HCT116 (cell line): ENCODE measurements at regions not wholly inside any gene's neighbourhood (a gene's known extent, or its start where the extent isn't known, plus 50 kb on each side); places are given as distances from the start of the nearest gene placed in this dataset.

Experiments used
- ATAC-seq: fragments of 200-7000 bp; cut with Tn5 transposase; 2 replicates; pipeline ENCODE4 v1.9.1; 2020; ENCODE audit warnings: mild to moderate bottlenecking, moderate library complexity
- BruUV-seq: library from RNA; stranded (reverse); fragments of 400-500 nt; replicated peaks from 2 replicates; lab custom pipeline; 2021; lab: Mats Ljungman, UMichigan
- CTCF ChIA-PET: fragments of 300-600 bp; sonication (Branson Sonifier 250); formaldehyde crosslinking; loops from one replicate; lab custom pipeline; 2021; ENCODE audit warnings: antibody characterized with exemption; lab: Charles Lee
- POLR2A ChIA-PET: fragments of 300-600, 350-600 bp; sonication (Branson Sonifier 250); formaldehyde crosslinking; loops from one replicate; lab custom pipeline; 2021; ENCODE audit warnings: antibody characterized with exemption; lab: Charles Lee
- RAD21 ChIA-PET, 2 experiments: fragments of 300-600 bp; sonication (Branson Sonifier 250); formaldehyde crosslinking; loops; one replicate each; lab custom pipeline; 2023; ENCODE audit warnings: low total read pairs in 2 of 2; ENCODE audit not compliant: uncharacterized antibody in 2 of 2, unreplicated experiment in 2 of 2, low non-redundant PET in 1 of 2; lab: Charles Lee
- DNase-seq: peaks from one replicate; pipeline ENCODE4 v3.0.0-alpha.2; 2010; ENCODE audit warnings: low read depth, low spot score
- H2AFZ ChIP-seq: fragments of 200-600 bp; shearing (Covaris generic), sonication (generic); 2 replicates; pipeline ENCODE4 v1.6.1; 2017; ENCODE audit warnings: low read depth, mixed run types, mixed read lengths, antibody characterized with exemption, low read length; ENCODE audit not compliant: poor library complexity, severe bottlenecking
- H3K27ac ChIP-seq: 2 replicates; pipeline ENCODE4 v1.5.1; 2012; ENCODE audit warnings: low read depth, low read length
- H3K27me3 ChIP-seq: fragments of 200-600 bp; sonication (generic); 2 replicates; pipeline ENCODE4 v1.6.1; 2016; ENCODE audit warnings: mixed run types, low read length, mixed read lengths; ENCODE audit not compliant: insufficient read depth
- H3K36me3 ChIP-seq, 2 experiments: fragments of 200-500 bp in 1 of 2; fragments of 200-600 bp in 1 of 2; sonication (Bioruptor generic) in 1 of 2; sonication (generic) in 1 of 2; 2 replicates each; pipeline versions ENCODE4 v1.5.1 to v1.6.1; 2014 to 2016; ENCODE audit warnings: low read length in 2 of 2, inconsistent platforms in 1 of 2, mixed read lengths in 1 of 2, mixed run types in 1 of 2; ENCODE audit not compliant: insufficient read depth in 2 of 2, control insufficient read depth in 1 of 2
- H3K4me1 ChIP-seq, 2 experiments: fragments of 200-600 bp in 1 of 2; sonication (generic) in 1 of 2; 2 replicates each; pipeline versions ENCODE4 v1.5.1 to v1.6.1; 2012 to 2017; ENCODE audit warnings: low read length in 2 of 2, inconsistent platforms in 1 of 2, mild to moderate bottlenecking in 1 of 2, mixed read lengths in 1 of 2, mixed run types in 1 of 2, moderate library complexity in 1 of 2; ENCODE audit not compliant: insufficient read depth in 2 of 2, control insufficient read depth in 1 of 2
- H3K4me2 ChIP-seq: fragments of 200-600 bp; sonication (generic); 2 replicates; pipeline ENCODE4 v1.6.1; 2017; ENCODE audit warnings: mixed run types, low read length, mixed read lengths
- H3K4me3 ChIP-seq, 2 experiments: fragments of 200-600 bp in 1 of 2; sonication (generic) in 1 of 2; replicated peaks in 1 of 2; 2 replicates each; pipeline ENCODE4 v1.5.1; 2011 to 2016; ENCODE audit warnings: low read length in 2 of 2, control low read depth in 1 of 2, low read depth in 1 of 2, mild to moderate bottlenecking in 1 of 2, mixed read lengths in 1 of 2, mixed run types in 1 of 2
- H3K79me2 ChIP-seq: fragments of 200-600 bp; sonication (generic); 2 replicates; pipeline ENCODE4 v1.6.1; 2017; ENCODE audit warnings: mild to moderate bottlenecking, mixed run types, low read length, moderate library complexity, mixed read lengths; ENCODE audit not compliant: insufficient read depth
- H3K9ac ChIP-seq: fragments of 200-600 bp; sonication (generic); 2 replicates; pipeline ENCODE4 v1.6.1; 2016; ENCODE audit warnings: low read length, mixed read lengths
- H3K9me2 ChIP-seq: fragments of 200-600 bp; sonication (generic), shearing (Covaris generic); 2 replicates; pipeline ENCODE4 v1.6.1; 2017; ENCODE audit warnings: mixed run types, mild to moderate bottlenecking, moderate library complexity; ENCODE audit not compliant: insufficient read depth
- H3K9me3 ChIP-seq, 2 experiments: fragments of 200-500 bp in 1 of 2; fragments of 200-600 bp in 1 of 2; sonication (Bioruptor generic) in 1 of 2; sonication (generic) in 1 of 2; 2 replicates each; pipeline ENCODE4 v1.6.1; 2014 to 2017; ENCODE audit warnings: low read length in 2 of 2, mixed read lengths in 2 of 2, inconsistent platforms in 1 of 2, low read depth in 1 of 2, mild to moderate bottlenecking in 1 of 2, mixed run types in 1 of 2, moderate library complexity in 1 of 2; ENCODE audit not compliant: control insufficient read depth in 1 of 2, insufficient read depth in 1 of 2
- H4K20me1 ChIP-seq: fragments of 200-600 bp; sonication (generic), shearing (Covaris generic); 2 replicates; pipeline ENCODE4 v1.6.1; 2017; ENCODE audit warnings: mixed run types, mild to moderate bottlenecking, moderate library complexity; ENCODE audit not compliant: insufficient read depth
- CBX3 ChIP-seq: IDR thresholded peaks from 2 replicates; pipeline ENCODE4 v1.6.1; 2012; ENCODE audit warnings: low read depth
- EGR1 ChIP-seq: IDR thresholded peaks from 2 replicates; pipeline ENCODE4 v1.6.1; 2012; ENCODE audit warnings: low read depth
- ELF1 ChIP-seq: IDR thresholded peaks from 2 replicates; pipeline ENCODE4 v1.6.1; 2012; ENCODE audit warnings: low read depth, borderline replicate concordance
- RAD21 ChIP-seq: IDR thresholded peaks from 2 replicates; pipeline ENCODE4 v1.6.1; 2012; ENCODE audit warnings: low read depth, mild to moderate bottlenecking
- SIN3A ChIP-seq: IDR thresholded peaks from 2 replicates; pipeline ENCODE4 v1.6.1; 2012; ENCODE audit warnings: low read depth
- SP1 ChIP-seq: IDR thresholded peaks from 2 replicates; pipeline ENCODE4 v1.6.1; 2012; ENCODE audit warnings: low read depth
- YY1 ChIP-seq: IDR thresholded peaks from 2 replicates; pipeline ENCODE4 v1.6.1; 2011; ENCODE audit warnings: low read length, low read depth, moderate library complexity, mild to moderate bottlenecking; ENCODE audit not compliant: insufficient replicate concordance; ENCODE audit errors: extremely low read depth
- ZFX ChIP-seq: fragments of 450-650 bp; IDR thresholded peaks from 2 replicates; pipeline ENCODE4 v1.6.1; 2017
- ZNF274 ChIP-seq: fragments of 200-500 bp; sonication (Bioruptor generic); IDR thresholded peaks from 2 replicates; pipeline ENCODE4 v1.6.1; 2014; ENCODE audit warnings: mild to moderate bottlenecking, low read depth, low read length, inconsistent platforms
- intact Hi-C: fragments of 100-400 bp; cut with micrococcal nuclease; formaldehyde crosslinking; loops from 2 replicates; pipeline ENCODE4 v1.10.0; 2022
- TF ChIP-seq, protein P1 (sequence below): IDR thresholded peaks from 2 replicates; pipeline ENCODE4 v1.6.1; 2012; ENCODE audit warnings: low read depth
- TF ChIP-seq, protein P2 (sequence below): IDR thresholded peaks from 2 replicates; pipeline ENCODE4 v1.6.1; 2011; ENCODE audit warnings: mild to moderate bottlenecking, low read length, moderate library complexity; ENCODE audit not compliant: insufficient replicate concordance; ENCODE audit errors: extremely low read depth

DNA sequence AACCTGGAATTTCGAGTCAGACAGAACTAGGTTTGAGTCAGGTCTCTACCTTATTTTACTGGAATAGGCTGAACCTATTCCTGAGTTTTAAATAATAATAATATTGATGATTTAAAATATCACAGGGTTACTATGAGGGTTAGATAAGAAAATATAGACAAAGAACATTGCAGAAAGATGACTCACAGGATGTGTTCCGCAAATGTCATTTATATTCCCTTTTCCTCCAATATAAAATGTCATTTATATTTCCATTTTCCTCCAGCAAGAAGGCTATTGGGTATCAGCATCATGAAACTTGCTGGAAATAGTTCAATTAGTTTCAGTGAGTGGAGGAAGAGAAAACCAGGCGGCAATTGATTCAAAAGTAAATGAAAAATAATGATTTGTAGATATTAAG, 163.9 kb upstream of the RASSF8 start:
- no peak overlapping the region for H3K4me3 ChIP-seq
- H3K79me2 ChIP-seq: no peaks in the 10 kb centered on the region
- intact Hi-C loops: no loop called here
- TF ChIP-seq, protein P1, sequence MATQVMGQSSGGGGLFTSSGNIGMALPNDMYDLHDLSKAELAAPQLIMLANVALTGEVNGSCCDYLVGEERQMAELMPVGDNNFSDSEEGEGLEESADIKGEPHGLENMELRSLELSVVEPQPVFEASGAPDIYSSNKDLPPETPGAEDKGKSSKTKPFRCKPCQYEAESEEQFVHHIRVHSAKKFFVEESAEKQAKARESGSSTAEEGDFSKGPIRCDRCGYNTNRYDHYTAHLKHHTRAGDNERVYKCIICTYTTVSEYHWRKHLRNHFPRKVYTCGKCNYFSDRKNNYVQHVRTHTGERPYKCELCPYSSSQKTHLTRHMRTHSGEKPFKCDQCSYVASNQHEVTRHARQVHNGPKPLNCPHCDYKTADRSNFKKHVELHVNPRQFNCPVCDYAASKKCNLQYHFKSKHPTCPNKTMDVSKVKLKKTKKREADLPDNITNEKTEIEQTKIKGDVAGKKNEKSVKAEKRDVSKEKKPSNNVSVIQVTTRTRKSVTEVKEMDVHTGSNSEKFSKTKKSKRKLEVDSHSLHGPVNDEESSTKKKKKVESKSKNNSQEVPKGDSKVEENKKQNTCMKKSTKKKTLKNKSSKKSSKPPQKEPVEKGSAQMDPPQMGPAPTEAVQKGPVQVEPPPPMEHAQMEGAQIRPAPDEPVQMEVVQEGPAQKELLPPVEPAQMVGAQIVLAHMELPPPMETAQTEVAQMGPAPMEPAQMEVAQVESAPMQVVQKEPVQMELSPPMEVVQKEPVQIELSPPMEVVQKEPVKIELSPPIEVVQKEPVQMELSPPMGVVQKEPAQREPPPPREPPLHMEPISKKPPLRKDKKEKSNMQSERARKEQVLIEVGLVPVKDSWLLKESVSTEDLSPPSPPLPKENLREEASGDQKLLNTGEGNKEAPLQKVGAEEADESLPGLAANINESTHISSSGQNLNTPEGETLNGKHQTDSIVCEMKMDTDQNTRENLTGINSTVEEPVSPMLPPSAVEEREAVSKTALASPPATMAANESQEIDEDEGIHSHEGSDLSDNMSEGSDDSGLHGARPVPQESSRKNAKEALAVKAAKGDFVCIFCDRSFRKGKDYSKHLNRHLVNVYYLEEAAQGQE: no peak
- TF ChIP-seq RAD21 (no peak), ELF1 (no peak), SIN3A (no peak), ZFX (no peak), EGR1 (no peak), CBX3 (no peak), ZNF274 (no peak), SP1 (no peak), YY1 (no peak)
- TF ChIP-seq, protein P2, sequence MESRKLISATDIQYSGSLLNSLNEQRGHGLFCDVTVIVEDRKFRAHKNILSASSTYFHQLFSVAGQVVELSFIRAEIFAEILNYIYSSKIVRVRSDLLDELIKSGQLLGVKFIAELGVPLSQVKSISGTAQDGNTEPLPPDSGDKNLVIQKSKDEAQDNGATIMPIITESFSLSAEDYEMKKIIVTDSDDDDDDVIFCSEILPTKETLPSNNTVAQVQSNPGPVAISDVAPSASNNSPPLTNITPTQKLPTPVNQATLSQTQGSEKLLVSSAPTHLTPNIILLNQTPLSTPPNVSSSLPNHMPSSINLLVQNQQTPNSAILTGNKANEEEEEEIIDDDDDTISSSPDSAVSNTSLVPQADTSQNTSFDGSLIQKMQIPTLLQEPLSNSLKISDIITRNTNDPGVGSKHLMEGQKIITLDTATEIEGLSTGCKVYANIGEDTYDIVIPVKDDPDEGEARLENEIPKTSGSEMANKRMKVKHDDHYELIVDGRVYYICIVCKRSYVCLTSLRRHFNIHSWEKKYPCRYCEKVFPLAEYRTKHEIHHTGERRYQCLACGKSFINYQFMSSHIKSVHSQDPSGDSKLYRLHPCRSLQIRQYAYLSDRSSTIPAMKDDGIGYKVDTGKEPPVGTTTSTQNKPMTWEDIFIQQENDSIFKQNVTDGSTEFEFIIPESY: no peak
- RAD21 ChIA-PET: no interaction called here
- no peaks in the 10 kb centered on the region for H3K36me3 ChIP-seq
- H3K9me3 ChIP-seq: no peaks in the 10 kb centered on the region
- ATAC-seq: no peak
- no peaks in the 10 kb centered on the region for H3K27me3 ChIP-seq
- H2AFZ ChIP-seq: no peak overlapping the region
- CTCF ChIA-PET: no interaction called here
- H3K4me1 ChIP-seq: peaks cover 0 to 4% of the 10 kb centered on the region in 2 experiments; a peak in 1 of 4 replicates
- no peak overlapping the region for H3K9ac ChIP-seq
- POLR2A ChIA-PET: no interaction called here
- BruUV-seq: no TSS peak
- no peak overlapping the region for H3K27ac ChIP-seq
- no peak for DNase-seq
- H3K9me2 ChIP-seq: no peaks in the 10 kb centered on the region
- H4K20me1 ChIP-seq: no peaks in the 10 kb centered on the region
- H3K4me2 ChIP-seq: no peak overlapping the region
